Heart left ventricle (tissue), 16 donors: ENCODE measurements at regions not wholly inside any gene's neighbourhood (a gene's known extent, or its start where the extent isn't known, plus 50 kb on each side); places are given as distances from the start of the nearest gene placed in this dataset.

Source experiments
- ATAC-seq, 4 donors: fragments of 200-7000 bp; cut with Tn5 transposase; one replicate each; pipeline ENCODE4 v1.9.1; 2020 to 2022; ENCODE audit warnings: moderate library complexity in 4 of 4, mild to moderate bottlenecking in 3 of 4, moderate number of reproducible peaks in 1 of 4
- DNase-seq, 5 donors: peaks; one replicate each; pipeline ENCODE4 v3.0.0-alpha.2; 2020
- H3K27ac ChIP-seq, 12 donors: fragments of 200-600 bp; sonication (generic) in 4 of 12; one replicate each; pipeline versions ENCODE4 v1.5.0 to v1.8.0; 2016 to 2022; ENCODE audit warnings: mild to moderate bottlenecking in 2 of 12
- H3K27me3 ChIP-seq, 9 donors: fragments of 200-600 bp; sonication (generic) in 2 of 9; one replicate each; pipeline versions ENCODE4 v1.5.1 to v1.8.0; 2016 to 2022; ENCODE audit warnings: mild to moderate bottlenecking in 3 of 9
- H3K36me3 ChIP-seq, 9 donors: fragments of 200-600 bp; sonication (generic) in 2 of 9; one replicate each; pipeline versions ENCODE4 v1.5.0 to v1.8.0; 2018 to 2022; ENCODE audit warnings: mild to moderate bottlenecking in 2 of 9
- H3K4me1 ChIP-seq, 12 donors: fragments of 200-600 bp; sonication (generic) in 4 of 12; one replicate each; pipeline versions ENCODE4 v1.5.0 to v1.8.0; 2016 to 2022; ENCODE audit warnings: mild to moderate bottlenecking in 3 of 12
- H3K4me3 ChIP-seq, 12 donors: fragments of 200-600 bp; sonication (generic) in 4 of 12; one replicate each; pipeline versions ENCODE4 v1.5.0 to v1.8.0; 2017 to 2022; ENCODE audit warnings: mild to moderate bottlenecking in 9 of 12, moderate library complexity in 4 of 12
- H3K9me3 ChIP-seq, 12 donors: fragments of 200-600 bp; sonication (generic) in 4 of 12; one replicate each; pipeline versions ENCODE4 v1.5.0 to v1.8.0; 2016 to 2022; ENCODE audit warnings: mild to moderate bottlenecking in 1 of 12
- CTCF ChIP-seq, 12 donors: fragments of 200-600 bp; sonication (generic) in 4 of 12; IDR thresholded peaks; one replicate each; pipeline versions ENCODE4 v1.5.0 to v1.8.0; 2018 to 2022; ENCODE audit warnings: antibody characterized with exemption in 12 of 12, mild to moderate bottlenecking in 5 of 12
- POLR2A ChIP-seq, 2 donors: fragments of 450-650 bp; IDR thresholded peaks; one replicate each; pipeline ENCODE4 v1.6.1; 2017; ENCODE audit warnings: antibody characterized with exemption in 2 of 2, mild to moderate bottlenecking in 2 of 2, moderate library complexity in 2 of 2
- WGBS, 4 donors: extraction: QIAGEN DNeasy Blood & Tissue Kit in 2 of 4; methylation state at CpG; one replicate each; pipeline versions ENCODE4 v1.1.5 to v1.1.7; 2013 to 2018; 5-methylcytosine and 5-hydroxymethylcytosine counted together
- intact Hi-C, 10 donors: fragments of 100-400 bp; cut with DNase I; formaldehyde crosslinking; loops; one replicate each; pipeline versions ENCODE4 v1.11.1 to v1.14.2; 2022
- donor health status: ischemic (EF 13 %, LVEDD 7.1; RV severe dilation, severe dysfunction).
- donor health status: healthy with polysubstance abuse.
- donor health status: DM: no; HTN: yes; CAD: no.
- donor health status: DM: no; HTN: no; CAD: no.
- donor health status: ischemic (EF 25% LVEDD 6.9; RV normal size, moderate dysfunction).
- donor health status: ischemic (EF 25% LVEDD 5.7; RV mildly dilated, moderate dysfunction).
- donor health status: healthy.
- donor health status: DM: yes; HTN: yes; CAD: no.
- donor health status: ischemic (EF 35%, LVEDD 5.7; RV mildly dilated, moderate dysfunction).
- donor health status: nonischemic (EF 11% LVEDD 7.7; RV severe dilation, severe dysfunction).
- donor health status: DM: yes; HTN: yes; CAD: no.
- donor health status: PGD.
- donor health status: ischemic (EF 29% LVEDD 5.4; RV normal size, mild dysfunction).
- donor health status: nonischemic (EF 23%, LVEDD 6.1; RV moderate dilation, normal function).

GRCh38 chrX:42237956-42238355, 314.6 kb upstream of the CASK start:
- intact Hi-C loops, result no loop called here
- Histone ChIP-seq H3K36me3 (no peaks in the 10 kb centered on the region), H3K4me3 (no peak overlapping the region), H3K9me3 (no peaks in the 10 kb centered on the region), H3K27ac (no peak overlapping the region), H3K4me1 (no peaks in the 10 kb centered on the region), H3K27me3 (peaks cover 0 to 4% (median 0%) of the 10 kb centered on the region in 9 donors)
- TF ChIP-seq POLR2A (IDR thresholded peaks at IDR 0.05), result no peak
- TF ChIP-seq CTCF (IDR thresholded peaks at IDR 0.05), result no peak
- 79 to 95% (median 90%) methylated on average over 2 of the region's 2 CpGs for WGBS, 4 donors
- DNase-seq (no peak), ATAC-seq (no peak)

- WGBS, 4 donors, result 68 to 86% (median 76%) methylated on average over 2 of the region's 2 CpGs
- intact Hi-C loops, result no loop called here
Observed at GRCh38 chrX:42229533-42229932, 306.2 kb upstream of the CASK start.

GRCh38 chrX:42220666-42221065, 297.3 kb upstream of the CASK start:
- intact Hi-C loops, result no loop called here
- TF ChIP-seq CTCF (IDR thresholded peaks at IDR 0.05) (no peak), POLR2A (IDR thresholded peaks at IDR 0.05) (no peak)
- Histone ChIP-seq H3K4me3 (no peak overlapping the region), H3K27ac (no peak overlapping the region), H3K36me3 (no peaks in the 10 kb centered on the region), H3K4me1 (no peaks in the 10 kb centered on the region), H3K9me3 (no peaks in the 10 kb centered on the region), H3K27me3 (peaks cover 0 to 7% (median 0%) of the 10 kb centered on the region in 9 donors)
- ATAC-seq, result no peak
- no peak for DNase-seq
- WGBS, 4 donors, result 81 to 96% (median 89%) methylated on average over 2 of the region's 2 CpGs

More at GRCh38 chrX:42229533-42229932, 306.2 kb upstream of the CASK start:
- no peak for TF ChIP-seq POLR2A (IDR thresholded peaks at IDR 0.05)
- no peak for TF ChIP-seq CTCF (IDR thresholded peaks at IDR 0.05)
- peaks cover 0 to 12% (median 0%) of the 10 kb centered on the region in 12 donors for H3K9me3 ChIP-seq
- H3K27ac ChIP-seq, result no peak overlapping the region
- no peak overlapping the region for H3K4me3 ChIP-seq
- ATAC-seq, result no peak
- no peak for DNase-seq
- peaks cover 0 to 13% (median 0%) of the 10 kb centered on the region in 9 donors for H3K27me3 ChIP-seq
- H3K4me1 ChIP-seq, result no peaks in the 10 kb centered on the region
- no peaks in the 10 kb centered on the region for H3K36me3 ChIP-seq

GRCh38 chrX:42220083-42220482, 296.7 kb upstream of the CASK start:
- Histone ChIP-seq H3K4me3 (no peak overlapping the region), H3K4me1 (no peaks in the 10 kb centered on the region), H3K9me3 (no peaks in the 10 kb centered on the region), H3K27me3 (peaks cover 0 to 7% (median 0%) of the 10 kb centered on the region in 9 donors), H3K36me3 (no peaks in the 10 kb centered on the region), H3K27ac (no peak overlapping the region)
- intact Hi-C loops, result no loop called here
- ATAC-seq (no peak), DNase-seq (no peak)
- WGBS, 4 donors, result 79 to 91% (median 88%) methylated on average over 6 of the region's 6 CpGs
- TF ChIP-seq POLR2A (IDR thresholded peaks at IDR 0.05) (no peak), CTCF (IDR thresholded peaks at IDR 0.05) (no peak)
